ENCODE measurements at regions not wholly inside any gene's neighbourhood (a gene's known extent, or its start where the extent isn't known, plus 50 kb on each side); places are given as distances from the start of the nearest gene placed in this dataset.

- DNase-seq (ENCODE audit: low spot score) = no peak
- no peaks in the 10 kb centered on the region for H3K4me1 Mint-ChIP-seq (ENCODE audit: low read depth)
- H3K27me3 Mint-ChIP-seq (ENCODE audit: low read depth) = peaks cover 24% of the 10 kb centered on the region
- H3K9me3 Mint-ChIP-seq (ENCODE audit: low read depth) = no peaks in the 10 kb centered on the region
- no peak overlapping the region for H3K27ac Mint-ChIP-seq (ENCODE audit: unreplicated experiment)
- H3K36me3 Mint-ChIP-seq (ENCODE audit: low read depth) = no peaks in the 10 kb centered on the region
- H3K4me3 Mint-ChIP-seq (ENCODE audit: unreplicated experiment) = no peak overlapping the region
- TF ChIP-seq CTCF (IDR thresholded peaks at IDR 0.05) = no peak
Observed at GRCh38 chr20:39137299-39137698, 175.2 kb downstream of the DHX35 start.

- Mint-ChIP-seq H3K4me3 (ENCODE audit: unreplicated experiment) (no peak overlapping the region), H3K4me1 (ENCODE audit: low read depth) (no peaks in the 10 kb centered on the region), H3K36me3 (ENCODE audit: low read depth) (no peaks in the 10 kb centered on the region), H3K27ac (ENCODE audit: unreplicated experiment) (no peak overlapping the region), H3K27me3 (ENCODE audit: low read depth) (peaks cover 23% of the 10 kb centered on the region), H3K9me3 (ENCODE audit: low read depth) (no peaks in the 10 kb centered on the region)
- no peak for DNase-seq (ENCODE audit: low spot score)
- TF ChIP-seq CTCF (IDR thresholded peaks at IDR 0.05) = no peak
Observed at GRCh38 chr20:39136798-39137197, 174.7 kb downstream of the DHX35 start.

- Mint-ChIP-seq H3K27me3 (ENCODE audit: low read depth) (peaks cover 24% of the 10 kb centered on the region), H3K36me3 (ENCODE audit: low read depth) (no peaks in the 10 kb centered on the region), H3K4me3 (ENCODE audit: unreplicated experiment) (no peak overlapping the region), H3K9me3 (ENCODE audit: low read depth) (no peaks in the 10 kb centered on the region), H3K27ac (ENCODE audit: unreplicated experiment) (no peak overlapping the region), H3K4me1 (ENCODE audit: low read depth) (no peaks in the 10 kb centered on the region)
- TF ChIP-seq CTCF (IDR thresholded peaks at IDR 0.05) = no peak
- no peak for DNase-seq (ENCODE audit: low spot score)
Observed at GRCh38 chr20:39135885-39136544, 173.9 kb downstream of the DHX35 start.

- DNase-seq (ENCODE audit: low spot score) = no peak
- Mint-ChIP-seq H3K36me3 (ENCODE audit: low read depth) (no peaks in the 10 kb centered on the region), H3K4me1 (ENCODE audit: low read depth) (no peaks in the 10 kb centered on the region), H3K9me3 (ENCODE audit: low read depth) (no peaks in the 10 kb centered on the region), H3K27ac (ENCODE audit: unreplicated experiment) (no peak overlapping the region), H3K27me3 (ENCODE audit: low read depth) (peaks cover 23% of the 10 kb centered on the region), H3K4me3 (ENCODE audit: unreplicated experiment) (no peak overlapping the region)
- no peak for TF ChIP-seq CTCF (IDR thresholded peaks at IDR 0.05)
Observed at GRCh38 chr20:39133201-39133600, 171.1 kb downstream of the DHX35 start.

- H3K27ac Mint-ChIP-seq (ENCODE audit: unreplicated experiment) = no peak overlapping the region
- H3K9me3 Mint-ChIP-seq (ENCODE audit: low read depth) = no peaks in the 10 kb centered on the region
- no peak for TF ChIP-seq CTCF (IDR thresholded peaks at IDR 0.05)
- no peak for DNase-seq (ENCODE audit: low spot score)
- no peaks in the 10 kb centered on the region for H3K4me1 Mint-ChIP-seq (ENCODE audit: low read depth)
- no peaks in the 10 kb centered on the region for H3K36me3 Mint-ChIP-seq (ENCODE audit: low read depth)
- H3K4me3 Mint-ChIP-seq (ENCODE audit: unreplicated experiment) = no peak overlapping the region
- peaks cover 22% of the 10 kb centered on the region for H3K27me3 Mint-ChIP-seq (ENCODE audit: low read depth)
Observed at GRCh38 chr20:39132511-39132910, 170.4 kb downstream of the DHX35 start.

Data from chondrocyte (in vitro differentiated cells).